Subcutaneous abdominal adipose tissue (tissue), 5 donors: ENCODE measurements at regions not wholly inside any gene's neighbourhood (a gene's known extent, or its start where the extent isn't known, plus 50 kb on each side); places are given as distances from the start of the nearest gene placed in this dataset.

Experiments
- H3K27ac ChIP-seq: one replicate; pipeline ENCODE4 v1.7.0; 2013; ENCODE audit warnings: low read depth, mild to moderate bottlenecking, inconsistent platforms, low read length, moderate library complexity
- H3K27me3 ChIP-seq, 5 donors: one replicate each; pipeline ENCODE4 v1.7.0; 2013; ENCODE audit warnings: low read length in 5 of 5, inconsistent platforms in 1 of 5; ENCODE audit not compliant: control insufficient read depth in 5 of 5, insufficient read depth in 4 of 5
- H3K36me3 ChIP-seq, 5 donors: one replicate each; pipeline ENCODE4 v1.7.0; 2013; ENCODE audit warnings: low read length in 5 of 5; ENCODE audit not compliant: control insufficient read depth in 5 of 5, insufficient read depth in 5 of 5
- H3K4me1 ChIP-seq, 5 donors: one replicate each; pipeline ENCODE4 v1.7.0; 2013; ENCODE audit warnings: low read length in 5 of 5, mild to moderate bottlenecking in 3 of 5, moderate library complexity in 1 of 5; ENCODE audit not compliant: control insufficient read depth in 5 of 5, insufficient read depth in 5 of 5
- H3K4me3 ChIP-seq, 5 donors: one replicate each; pipeline ENCODE4 v1.7.0; 2013; ENCODE audit warnings: low read length in 5 of 5, low read depth in 1 of 5
- H3K9ac ChIP-seq, 5 donors: one replicate each; pipeline ENCODE4 v1.7.0; 2013; ENCODE audit warnings: low read length in 5 of 5, mild to moderate bottlenecking in 4 of 5, moderate library complexity in 3 of 5
- H3K9me3 ChIP-seq, 5 donors: one replicate each; pipeline ENCODE4 v1.7.0; 2013; ENCODE audit warnings: low read length in 5 of 5; ENCODE audit not compliant: control insufficient read depth in 5 of 5
- donor health status: healthy.
- donor health status: healthy.
- donor health status: healthy.
- donor health status: healthy.
- donor health status: healthy.

DNA sequence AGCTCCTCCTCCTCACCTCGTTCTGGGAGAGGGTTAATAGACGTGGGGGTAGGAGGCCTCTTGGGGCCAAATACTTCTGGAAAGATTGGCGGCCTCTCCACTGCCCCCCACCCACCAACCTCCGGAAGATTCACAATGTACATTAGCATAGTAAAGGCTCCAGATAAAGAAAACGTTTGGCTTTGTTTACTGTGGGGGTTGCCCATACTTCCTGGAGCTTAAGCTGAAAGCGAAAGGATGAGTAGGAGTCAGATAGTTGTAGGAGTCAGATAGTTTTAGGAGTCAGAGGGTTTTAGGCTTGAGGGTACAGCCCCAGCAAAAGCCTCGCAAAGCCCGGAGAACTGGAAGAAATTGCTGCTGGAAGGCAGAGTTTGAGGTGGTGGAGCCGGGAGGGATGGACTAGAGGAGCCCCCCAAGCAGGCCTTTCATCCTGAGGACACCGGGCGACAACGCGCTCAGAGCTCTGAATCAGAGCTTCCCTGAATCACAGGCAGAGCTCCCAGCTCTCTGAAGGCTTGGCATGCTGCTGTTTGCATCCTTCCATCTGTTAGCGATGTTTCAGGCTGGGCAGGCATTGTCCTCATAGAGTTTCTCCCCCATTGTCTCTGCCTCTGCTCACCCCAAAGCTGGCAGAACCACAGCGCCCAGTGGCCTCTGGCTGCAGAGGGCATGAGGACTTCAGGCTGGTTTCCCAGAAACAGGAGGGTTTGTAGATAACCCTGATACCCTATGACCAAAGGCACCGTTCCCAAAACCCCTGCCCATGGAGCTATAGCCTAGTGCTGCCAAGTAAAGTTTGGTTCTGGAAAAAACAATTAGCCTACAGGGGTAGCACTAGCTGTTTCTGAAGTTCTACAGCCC lies 280.7 kb downstream of the BCOR start:
- H3K4me3 ChIP-seq = no peak overlapping the region

DNA sequence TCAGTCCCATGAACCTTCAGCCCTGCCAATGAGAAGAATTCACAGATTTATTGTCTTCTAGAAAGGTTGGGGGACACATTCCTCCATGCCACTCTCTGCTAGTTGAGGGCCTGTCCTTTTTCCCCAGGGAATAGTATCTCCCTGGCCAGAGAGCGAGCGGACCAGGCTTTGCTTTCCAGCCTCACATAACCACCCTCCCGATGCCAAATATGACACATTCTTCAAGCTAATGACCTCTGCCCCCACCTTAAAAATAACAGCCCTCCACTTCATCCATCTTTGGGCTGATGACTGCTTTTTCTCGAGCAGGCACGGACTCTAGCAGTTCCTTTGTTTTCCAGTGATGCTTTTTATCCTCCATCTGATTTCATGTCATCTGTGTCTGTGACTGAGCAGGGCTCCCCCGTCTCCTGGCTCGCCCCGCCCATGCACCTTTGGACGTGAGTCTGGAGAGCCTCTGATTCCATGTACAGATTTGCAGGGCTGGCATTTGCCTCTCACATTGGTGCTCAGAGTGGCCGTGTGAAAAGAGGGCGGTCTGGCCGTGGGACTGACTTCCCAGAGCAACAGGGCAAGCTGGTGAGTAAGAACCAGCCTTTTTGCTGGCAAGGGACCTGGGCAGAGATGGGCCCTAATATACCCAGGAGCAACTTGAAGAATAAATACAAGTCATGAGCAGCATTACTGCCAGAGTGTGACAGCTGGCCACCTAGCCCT lies 279.8 kb downstream of the BCOR start:
- Histone ChIP-seq H3K4me1 (peaks cover 3 to 17% (median 11%) of the 10 kb centered on the region in 5 donors), H3K9me3 (peaks cover 0 to 5% (median under 1%) of the 10 kb centered on the region in 5 donors), H3K27ac (no peak overlapping the region), H3K36me3 (no peaks in the 10 kb centered on the region), H3K27me3 (peaks cover 7 to 48% (median 39%) of the 10 kb centered on the region in 5 donors), H3K9ac (no peak overlapping the region), H3K4me3 (no peak overlapping the region)

More for the DNA sequence above, 280.7 kb downstream of the BCOR start:
- H3K27me3 ChIP-seq = peaks cover 7 to 45% (median 36%) of the 10 kb centered on the region in 5 donors
- H3K27ac ChIP-seq = no peak overlapping the region
- H3K9ac ChIP-seq = no peak overlapping the region
- no peaks in the 10 kb centered on the region for H3K36me3 ChIP-seq
- H3K4me1 ChIP-seq = peaks cover 3 to 17% (median 11%) of the 10 kb centered on the region in 5 donors
- H3K9me3 ChIP-seq = peaks cover 0 to under 1% (median 0%) of the 10 kb centered on the region in 5 donors

DNA sequence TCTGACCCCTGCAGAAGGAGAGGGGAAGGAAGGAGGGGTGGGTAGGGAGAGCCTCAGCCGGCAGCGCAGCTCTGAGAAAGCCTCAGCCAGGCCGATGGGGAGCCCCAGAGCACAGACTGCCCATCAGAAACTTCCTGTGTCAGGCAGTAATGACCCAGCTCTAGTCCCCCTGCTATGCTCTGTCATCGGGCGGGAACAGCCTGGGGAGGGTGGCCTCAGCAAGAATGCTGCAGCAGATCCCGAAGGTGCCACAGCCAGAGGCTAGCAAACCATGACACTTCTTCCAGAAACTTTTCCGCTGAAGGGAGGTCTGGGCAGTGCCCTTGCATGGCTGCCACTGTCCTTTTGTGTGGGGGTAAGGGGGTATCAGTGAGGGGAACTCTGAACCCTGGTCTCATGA lies 279.0 kb downstream of the BCOR start:
- Histone ChIP-seq H3K4me3 (no peak overlapping the region), H3K36me3 (no peaks in the 10 kb centered on the region), H3K27me3 (peaks cover 7 to 43% (median 41%) of the 10 kb centered on the region in 5 donors), H3K27ac (no peak overlapping the region), H3K9me3 (peaks cover 0 to 13% (median 9%) of the 10 kb centered on the region in 5 donors), H3K4me1 (peaks cover 1 to 14% (median 10%) of the 10 kb centered on the region in 5 donors), H3K9ac (no peak overlapping the region)

DNA sequence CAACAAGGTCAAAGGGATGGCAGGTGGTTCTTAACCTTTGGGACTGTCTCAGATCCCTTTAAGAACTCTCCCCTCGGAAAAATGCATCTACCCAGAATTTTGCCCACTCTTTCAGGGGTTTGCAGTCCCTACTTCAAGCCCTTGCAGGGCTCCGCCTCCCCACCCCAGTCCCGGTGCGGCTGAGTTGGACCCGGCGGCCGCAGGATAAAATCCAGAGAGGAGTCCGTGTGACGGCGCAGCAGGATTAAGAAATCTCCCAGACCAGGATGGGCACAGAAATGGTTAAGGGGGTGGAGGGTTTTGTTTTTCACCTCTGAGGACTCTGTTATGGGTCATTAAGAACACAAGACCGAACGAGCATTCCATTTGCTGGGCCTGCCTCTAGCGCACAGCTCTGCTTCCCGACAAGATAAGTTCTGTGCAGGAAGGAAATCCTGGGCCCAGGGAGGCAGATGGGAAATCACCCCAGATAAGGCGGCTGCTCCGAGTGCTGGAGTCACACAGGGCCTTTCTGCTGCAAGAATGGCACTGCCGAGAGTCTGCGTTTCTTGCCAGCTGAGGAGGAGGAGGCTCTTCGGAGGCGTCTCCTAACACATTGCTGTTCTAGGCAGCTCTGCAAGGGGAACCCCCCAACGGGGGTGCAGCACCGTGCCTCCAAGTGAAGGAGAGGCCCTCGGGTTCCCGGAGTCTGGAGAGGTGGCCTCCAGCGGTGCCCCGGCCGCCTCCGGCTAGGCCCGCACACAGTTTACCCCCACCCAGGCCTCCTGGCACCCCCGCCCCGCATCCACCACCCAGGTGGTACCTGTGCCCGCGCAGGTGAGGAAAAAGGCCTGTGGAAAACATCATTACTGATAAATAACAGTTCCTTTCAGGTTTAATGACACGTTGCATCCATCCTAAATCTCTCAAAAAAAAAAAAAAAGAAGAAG lies 277.6 kb downstream of the BCOR start:
- Histone ChIP-seq H3K27me3 (peaks cover 7 to 52% (median 42%) of the 10 kb centered on the region in 5 donors), H3K4me3 (peak overlapping the region in 1 of 5 donors; percentile 45), H3K4me1 (peaks cover 0 to 7% (median 3%) of the 10 kb centered on the region in 5 donors), H3K9me3 (peaks cover 0 to 16% (median 11%) of the 10 kb centered on the region in 5 donors), H3K36me3 (no peaks in the 10 kb centered on the region), H3K9ac (no peak overlapping the region), H3K27ac (no peak overlapping the region)

DNA sequence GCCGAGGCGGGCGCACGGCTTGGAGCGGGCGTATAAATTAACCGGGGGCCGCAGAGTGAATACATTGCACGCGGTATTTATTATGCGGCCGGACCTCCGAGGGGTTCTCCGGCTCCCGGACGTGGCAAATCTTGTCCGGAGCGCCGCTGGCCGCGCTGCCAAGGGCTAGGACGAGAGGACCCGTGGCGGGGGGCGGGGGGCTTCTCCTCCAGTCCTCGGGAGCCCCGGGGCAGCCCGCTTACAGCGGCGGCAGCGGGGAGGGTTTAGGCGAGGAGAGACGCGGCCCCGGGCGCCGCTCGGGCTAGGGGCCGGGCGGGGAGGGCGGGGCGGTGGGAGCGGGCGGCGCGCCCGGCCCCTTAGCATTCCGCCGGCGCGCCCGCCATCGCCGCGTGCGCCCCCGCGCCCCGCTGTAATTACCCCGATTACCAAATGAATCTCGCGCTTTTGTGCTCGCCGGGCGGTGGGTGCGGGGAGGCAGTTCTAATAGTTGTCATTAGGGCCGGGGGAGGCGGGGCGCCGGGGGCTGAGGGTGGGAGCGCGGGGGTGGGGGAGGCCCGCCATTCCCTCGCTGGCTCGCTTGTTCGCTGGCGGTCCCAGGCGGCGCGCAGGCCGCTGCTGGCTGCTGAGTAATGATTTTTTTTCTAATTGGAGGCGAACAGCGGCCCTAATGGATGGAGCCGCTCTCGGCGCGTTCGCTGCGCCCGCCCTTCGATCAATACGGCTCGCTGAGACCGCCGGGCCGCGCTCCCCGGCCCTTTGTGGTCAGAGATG lies 276.6 kb downstream of the BCOR start:
- H3K27me3 ChIP-seq = peaks cover 7 to 57% (median 44%) of the 10 kb centered on the region in 5 donors
- no peaks in the 10 kb centered on the region for H3K36me3 ChIP-seq
- H3K4me1 ChIP-seq = peaks cover 0 to 7% (median 3%) of the 10 kb centered on the region in 5 donors
- H3K27ac ChIP-seq = no peak overlapping the region
- H3K9me3 ChIP-seq = peaks cover 0 to 16% (median 11%) of the 10 kb centered on the region in 5 donors
- H3K4me3 ChIP-seq = peak overlapping the region in 2 of 5 donors; percentile 29 to 45
- no peak overlapping the region for H3K9ac ChIP-seq

DNA sequence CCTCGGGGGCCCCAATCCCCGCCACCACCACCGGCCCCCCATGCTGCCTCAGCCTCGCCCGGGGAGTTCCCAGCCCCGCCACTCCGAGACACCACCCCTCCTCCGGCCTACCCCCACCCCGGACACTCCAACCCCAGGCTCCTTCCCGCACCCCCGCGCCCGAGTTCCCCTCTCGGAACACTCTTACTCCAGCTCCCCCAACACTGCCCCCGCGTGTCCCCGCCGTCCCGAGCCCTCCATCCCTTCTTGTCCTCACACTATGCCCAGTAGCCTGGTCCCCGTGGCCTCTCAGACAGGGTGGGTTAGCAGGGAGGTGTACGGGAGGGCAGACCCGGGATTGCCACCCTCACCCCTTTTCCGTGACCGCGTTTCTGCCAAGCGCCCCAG lies 276.1 kb downstream of the BCOR start:
- Histone ChIP-seq H3K27ac (no peak overlapping the region), H3K9ac (no peak overlapping the region), H3K4me1 (peaks cover 0 to 7% (median 3%) of the 10 kb centered on the region in 5 donors), H3K9me3 (peaks cover 0 to 16% (median 11%) of the 10 kb centered on the region in 5 donors), H3K27me3 (peaks cover 7 to 54% (median 40%) of the 10 kb centered on the region in 5 donors), H3K36me3 (no peaks in the 10 kb centered on the region), H3K4me3 (no peak overlapping the region)

DNA sequence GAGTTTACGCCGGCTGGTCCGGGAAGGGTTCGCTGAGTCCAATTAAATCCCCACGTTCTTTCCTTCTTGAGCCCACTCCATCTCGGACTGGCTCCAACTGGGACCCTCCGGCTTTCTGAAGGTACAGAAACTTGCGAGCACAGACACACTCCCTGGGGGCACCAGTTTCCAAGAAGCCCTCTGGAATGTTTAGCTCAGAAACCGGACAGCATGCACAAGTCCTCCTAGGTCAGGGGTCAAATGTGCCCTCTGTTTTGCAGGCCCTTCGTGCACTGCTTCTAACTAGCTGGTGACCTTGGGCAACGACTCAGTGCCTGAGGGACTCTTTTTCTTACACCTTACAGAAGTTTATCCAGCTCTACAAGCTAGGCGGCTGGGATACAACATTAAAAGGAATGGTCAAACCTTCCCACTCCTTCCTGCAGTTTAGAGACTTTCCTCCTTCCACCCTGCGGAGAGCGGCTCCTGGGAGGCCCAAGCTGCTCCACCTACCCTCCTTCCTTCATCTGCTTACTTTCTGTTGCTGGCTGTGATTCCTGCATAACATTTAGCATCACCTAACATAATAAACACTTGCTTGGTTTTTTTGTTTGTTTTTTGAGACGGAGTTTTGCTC lies 275.5 kb downstream of the BCOR start:
- H3K27me3 ChIP-seq = peaks cover 7 to 48% (median 42%) of the 10 kb centered on the region in 5 donors
- no peak overlapping the region for H3K4me3 ChIP-seq
- peaks cover 0 to 16% (median 11%) of the 10 kb centered on the region in 5 donors for H3K9me3 ChIP-seq
- H3K4me1 ChIP-seq = peaks cover 0 to 7% (median 3%) of the 10 kb centered on the region in 5 donors
- no peak overlapping the region for H3K9ac ChIP-seq
- no peaks in the 10 kb centered on the region for H3K36me3 ChIP-seq
- H3K27ac ChIP-seq = no peak overlapping the region

DNA sequence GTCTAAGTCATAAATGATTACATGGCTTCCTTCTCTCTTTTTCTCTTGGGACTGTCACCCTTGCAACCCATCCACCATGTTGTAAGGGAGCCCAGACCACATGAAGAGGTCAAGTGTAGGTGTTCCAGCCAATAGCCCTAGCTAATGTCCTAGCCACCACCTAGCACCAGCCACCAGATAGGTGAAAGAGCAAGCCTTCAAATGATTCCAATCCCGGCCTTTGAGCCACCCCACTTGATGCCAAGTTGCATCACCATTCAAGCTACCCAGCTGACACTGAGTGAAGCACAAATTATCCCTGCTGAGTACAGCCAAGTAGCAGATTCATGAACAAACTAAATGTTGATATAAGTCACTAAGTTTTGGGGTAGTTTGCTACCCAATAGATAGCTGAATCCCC lies 274.3 kb downstream of the BCOR start:
- Histone ChIP-seq H3K4me1 (peaks cover 0 to 7% (median 3%) of the 10 kb centered on the region in 5 donors), H3K27ac (no peak overlapping the region), H3K27me3 (peaks cover 7 to 38% (median 33%) of the 10 kb centered on the region in 5 donors), H3K36me3 (no peaks in the 10 kb centered on the region), H3K9me3 (peaks cover 0 to 18% (median 11%) of the 10 kb centered on the region in 5 donors), H3K4me3 (no peak overlapping the region), H3K9ac (no peak overlapping the region)
